HL-60 (cell line): ENCODE measurements at regions not wholly inside any gene's neighbourhood (a gene's known extent, or its start where the extent isn't known, plus 50 kb on each side); places are given as distances from the start of the nearest gene placed in this dataset.

ENCODE experiments used
- DNase-seq, 2 experiments: peaks; one replicate each; pipeline ENCODE4 v3.0.0-alpha.2; 2010 to 2020; ENCODE audit warnings: low read depth in 1 of 2, low spot score in 1 of 2
- H3K27ac ChIP-seq: fragments of 250-450 bp; sonication (Bioruptor Pico); replicated peaks from 2 replicates; pipeline ENCODE4 v1.5.1; 2020; ENCODE audit warnings: mild to moderate bottlenecking, moderate library complexity
- H3K27me3 ChIP-seq: fragments of 250-450 bp; sonication (Bioruptor Pico); 2 replicates; pipeline ENCODE4 v1.5.1; 2021; ENCODE audit warnings: mild to moderate bottlenecking, moderate library complexity; ENCODE audit not compliant: insufficient read depth, poor library complexity, severe bottlenecking
- H3K4me3 ChIP-seq: replicated peaks from 2 replicates; pipeline ENCODE4 v1.5.1; 2011; ENCODE audit warnings: mild to moderate bottlenecking, control low read depth, low read length; ENCODE audit not compliant: insufficient read depth
- GABPA ChIP-seq: IDR thresholded peaks from 2 replicates; pipeline ENCODE4 v1.6.1; 2012; ENCODE audit warnings: low read depth
- POLR2AphosphoS5 ChIP-seq: IDR thresholded peaks from 2 replicates; pipeline ENCODE4 v1.6.1; 2012; ENCODE audit warnings: low read depth
- SPI1 ChIP-seq: IDR thresholded peaks from 2 replicates; pipeline ENCODE4 v1.6.1; 2012; ENCODE audit warnings: low read depth, mild to moderate bottlenecking, borderline replicate concordance
- TF ChIP-seq, protein P1 (sequence below): IDR thresholded peaks from 2 replicates; pipeline ENCODE4 v1.6.1; 2012; ENCODE audit warnings: low read depth; ENCODE audit not compliant: insufficient replicate concordance
- TF ChIP-seq, protein P2 (sequence below): IDR thresholded peaks from one replicate; pipeline ENCODE4 v1.5.1; 2011; ENCODE audit warnings: low read length, control low read depth, inconsistent platforms; ENCODE audit not compliant: insufficient read depth

DNA sequence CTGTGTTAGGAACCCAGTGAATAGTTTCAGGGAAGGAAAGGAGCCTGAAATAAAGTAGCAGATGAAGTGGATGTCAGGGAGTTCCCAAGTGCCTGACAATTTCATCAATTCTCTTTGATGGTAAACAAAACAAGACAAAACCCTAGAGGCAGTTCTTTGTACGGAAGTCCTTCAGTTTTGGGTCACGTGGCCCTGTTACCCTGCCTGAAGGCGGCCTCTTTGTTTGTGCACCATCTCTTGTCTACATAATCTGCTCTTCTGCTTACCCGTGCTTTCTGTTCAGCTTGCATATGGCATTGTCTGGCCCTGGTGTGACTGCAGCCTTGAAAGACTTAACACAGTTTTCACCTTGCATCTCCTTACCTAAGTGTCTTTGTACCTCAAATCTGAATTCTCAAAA lies 166.7 kb upstream of the DUSP10 start:
- no peaks in the 10 kb centered on the region for H3K27me3 ChIP-seq
- H3K4me3 ChIP-seq: no peak overlapping the region
- no peak for DNase-seq
- TF ChIP-seq POLR2AphosphoS5 (no peak), SPI1 (no peak), GABPA (no peak)
- TF ChIP-seq, protein P1, sequence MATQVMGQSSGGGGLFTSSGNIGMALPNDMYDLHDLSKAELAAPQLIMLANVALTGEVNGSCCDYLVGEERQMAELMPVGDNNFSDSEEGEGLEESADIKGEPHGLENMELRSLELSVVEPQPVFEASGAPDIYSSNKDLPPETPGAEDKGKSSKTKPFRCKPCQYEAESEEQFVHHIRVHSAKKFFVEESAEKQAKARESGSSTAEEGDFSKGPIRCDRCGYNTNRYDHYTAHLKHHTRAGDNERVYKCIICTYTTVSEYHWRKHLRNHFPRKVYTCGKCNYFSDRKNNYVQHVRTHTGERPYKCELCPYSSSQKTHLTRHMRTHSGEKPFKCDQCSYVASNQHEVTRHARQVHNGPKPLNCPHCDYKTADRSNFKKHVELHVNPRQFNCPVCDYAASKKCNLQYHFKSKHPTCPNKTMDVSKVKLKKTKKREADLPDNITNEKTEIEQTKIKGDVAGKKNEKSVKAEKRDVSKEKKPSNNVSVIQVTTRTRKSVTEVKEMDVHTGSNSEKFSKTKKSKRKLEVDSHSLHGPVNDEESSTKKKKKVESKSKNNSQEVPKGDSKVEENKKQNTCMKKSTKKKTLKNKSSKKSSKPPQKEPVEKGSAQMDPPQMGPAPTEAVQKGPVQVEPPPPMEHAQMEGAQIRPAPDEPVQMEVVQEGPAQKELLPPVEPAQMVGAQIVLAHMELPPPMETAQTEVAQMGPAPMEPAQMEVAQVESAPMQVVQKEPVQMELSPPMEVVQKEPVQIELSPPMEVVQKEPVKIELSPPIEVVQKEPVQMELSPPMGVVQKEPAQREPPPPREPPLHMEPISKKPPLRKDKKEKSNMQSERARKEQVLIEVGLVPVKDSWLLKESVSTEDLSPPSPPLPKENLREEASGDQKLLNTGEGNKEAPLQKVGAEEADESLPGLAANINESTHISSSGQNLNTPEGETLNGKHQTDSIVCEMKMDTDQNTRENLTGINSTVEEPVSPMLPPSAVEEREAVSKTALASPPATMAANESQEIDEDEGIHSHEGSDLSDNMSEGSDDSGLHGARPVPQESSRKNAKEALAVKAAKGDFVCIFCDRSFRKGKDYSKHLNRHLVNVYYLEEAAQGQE: no peak
- TF ChIP-seq, protein P2, sequence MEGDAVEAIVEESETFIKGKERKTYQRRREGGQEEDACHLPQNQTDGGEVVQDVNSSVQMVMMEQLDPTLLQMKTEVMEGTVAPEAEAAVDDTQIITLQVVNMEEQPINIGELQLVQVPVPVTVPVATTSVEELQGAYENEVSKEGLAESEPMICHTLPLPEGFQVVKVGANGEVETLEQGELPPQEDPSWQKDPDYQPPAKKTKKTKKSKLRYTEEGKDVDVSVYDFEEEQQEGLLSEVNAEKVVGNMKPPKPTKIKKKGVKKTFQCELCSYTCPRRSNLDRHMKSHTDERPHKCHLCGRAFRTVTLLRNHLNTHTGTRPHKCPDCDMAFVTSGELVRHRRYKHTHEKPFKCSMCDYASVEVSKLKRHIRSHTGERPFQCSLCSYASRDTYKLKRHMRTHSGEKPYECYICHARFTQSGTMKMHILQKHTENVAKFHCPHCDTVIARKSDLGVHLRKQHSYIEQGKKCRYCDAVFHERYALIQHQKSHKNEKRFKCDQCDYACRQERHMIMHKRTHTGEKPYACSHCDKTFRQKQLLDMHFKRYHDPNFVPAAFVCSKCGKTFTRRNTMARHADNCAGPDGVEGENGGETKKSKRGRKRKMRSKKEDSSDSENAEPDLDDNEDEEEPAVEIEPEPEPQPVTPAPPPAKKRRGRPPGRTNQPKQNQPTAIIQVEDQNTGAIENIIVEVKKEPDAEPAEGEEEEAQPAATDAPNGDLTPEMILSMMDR: no peak
- no peak overlapping the region for H3K27ac ChIP-seq

DNA sequence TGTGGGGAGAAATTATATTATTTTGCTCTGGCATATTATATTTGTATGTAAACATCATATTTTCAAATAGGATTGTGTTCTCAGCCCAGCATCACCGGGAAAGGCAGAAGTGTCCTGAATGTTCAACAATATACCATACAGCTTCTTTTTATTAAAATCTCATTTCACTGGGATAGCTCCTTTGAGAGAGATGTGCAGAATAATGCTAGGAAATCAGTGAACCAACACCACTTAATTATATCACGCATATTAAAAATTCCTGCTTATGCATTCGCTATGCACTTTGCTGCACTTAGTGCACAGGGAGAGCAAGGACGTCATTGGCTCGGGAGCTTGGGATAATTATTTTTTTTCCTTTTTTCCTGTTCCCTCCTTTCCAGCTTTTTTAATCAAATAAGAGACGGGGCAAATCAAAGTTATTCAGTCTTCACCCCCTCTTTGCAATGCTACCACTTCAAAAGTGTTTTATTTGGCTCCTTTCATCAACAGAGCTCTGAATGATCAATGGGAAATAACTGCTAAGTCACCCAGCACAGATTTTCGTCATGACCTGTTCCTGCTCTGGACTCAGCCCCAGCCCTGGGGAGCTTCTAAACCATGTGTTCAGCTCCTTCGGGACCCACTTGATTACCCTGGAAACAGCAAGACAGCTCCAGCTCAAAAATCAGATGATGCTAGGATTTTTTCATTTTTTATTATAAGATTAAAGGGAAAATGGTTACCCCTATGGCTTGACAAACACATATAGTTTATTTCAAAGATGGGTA lies 165.5 kb upstream of the DUSP10 start:
- Histone ChIP-seq H3K4me3 (no peak overlapping the region), H3K27ac (no peak overlapping the region), H3K27me3 (no peaks in the 10 kb centered on the region)
- TF ChIP-seq, protein P1: no peak
- TF ChIP-seq GABPA: no peak
- no peak for DNase-seq

DNA sequence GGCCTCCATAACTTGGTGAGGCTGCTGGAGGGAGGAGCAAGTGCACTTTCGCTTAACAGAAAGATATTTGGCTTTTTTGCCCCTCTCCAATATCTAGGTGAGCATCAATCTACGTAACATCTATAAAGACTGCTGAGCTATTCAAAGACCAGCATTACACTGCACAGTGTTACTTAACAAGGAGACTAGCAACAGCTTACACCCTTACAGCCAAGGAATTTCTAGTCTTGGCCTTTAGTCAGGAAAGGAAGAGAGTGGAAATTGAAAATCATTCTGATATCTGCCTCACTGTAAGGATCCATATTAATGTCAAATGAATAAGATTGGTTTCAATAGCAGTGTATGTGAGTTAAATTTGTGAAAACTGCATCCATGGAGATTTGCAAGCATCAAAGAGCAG lies 163.9 kb upstream of the DUSP10 start:
- TF ChIP-seq GABPA: no peak
- TF ChIP-seq, protein P2: no peak
- no peak for TF ChIP-seq SPI1
- no peak for TF ChIP-seq POLR2AphosphoS5
- TF ChIP-seq, protein P1: no peak
- H3K4me3 ChIP-seq: no peak overlapping the region
- H3K27ac ChIP-seq: no peak overlapping the region
- no peak for DNase-seq
- H3K27me3 ChIP-seq: no peaks in the 10 kb centered on the region
